ENCODE measurements at regions not wholly inside any gene's neighbourhood (a gene's known extent, or its start where the extent isn't known, plus 50 kb on each side); places are given as distances from the start of the nearest gene placed in this dataset.
A peak's percentile ranks its signal among the peaks of the same experiment; 100 is the strongest.

GRCh38 chr3:152156880-152157279 lies 111.8 kb upstream of the MBNL1 start:
- no peaks in the 10 kb centered on the region for H3K9me3 Mint-ChIP-seq
- no peak for DNase-seq
- no peaks in the 10 kb centered on the region for H3K36me3 Mint-ChIP-seq
- peaks cover 5% of the 10 kb centered on the region for H3K4me1 Mint-ChIP-seq
- no peaks in the 10 kb centered on the region for H3K27me3 Mint-ChIP-seq
- no peak overlapping the region for H3K27ac Mint-ChIP-seq
- H3K4me3 Mint-ChIP-seq = no peak overlapping the region

GRCh38 chr3:152157337-152157736 lies 111.4 kb upstream of the MBNL1 start:
- Mint-ChIP-seq H3K4me3 (no peak overlapping the region), H3K27ac (no peak overlapping the region), H3K36me3 (no peaks in the 10 kb centered on the region), H3K4me1 (peaks cover 5% of the 10 kb centered on the region), H3K9me3 (no peaks in the 10 kb centered on the region), H3K27me3 (no peaks in the 10 kb centered on the region)
- no peak for DNase-seq

GRCh38 chr3:152159328-152159727 lies 109.4 kb upstream of the MBNL1 start:
- H3K27me3 Mint-ChIP-seq = no peaks in the 10 kb centered on the region
- peaks cover 5% of the 10 kb centered on the region for H3K4me1 Mint-ChIP-seq
- H3K4me3 Mint-ChIP-seq = no peak overlapping the region
- peaks cover under 1% of the 10 kb centered on the region for H3K36me3 Mint-ChIP-seq
- H3K27ac Mint-ChIP-seq = no peak overlapping the region
- DNase-seq = no peak
- H3K9me3 Mint-ChIP-seq = no peaks in the 10 kb centered on the region

- no peak overlapping the region for H3K4me3 Mint-ChIP-seq
Measured at GRCh38 chr3:152160350-152161011, 108.2 kb upstream of the MBNL1 start.

GRCh38 chr3:152172460-152172859 lies 96.3 kb upstream of the MBNL1 start:
- no peak overlapping the region for H3K27ac Mint-ChIP-seq
- peaks cover 10% of the 10 kb centered on the region for H3K9me3 Mint-ChIP-seq

More at GRCh38 chr3:152160350-152161011, 108.2 kb upstream of the MBNL1 start:
- Mint-ChIP-seq H3K36me3 (peaks cover 6% of the 10 kb centered on the region), H3K9me3 (peaks cover 9% of the 10 kb centered on the region), H3K27me3 (no peaks in the 10 kb centered on the region), H3K27ac (no peak overlapping the region), H3K4me1 (peaks cover 3% of the 10 kb centered on the region)
- no peak for DNase-seq

GRCh38 chr3:152173627-152174026 lies 95.1 kb upstream of the MBNL1 start:
- Mint-ChIP-seq H3K27me3 (no peaks in the 10 kb centered on the region), H3K27ac (no peak overlapping the region), H3K4me1 (peaks cover 4% of the 10 kb centered on the region), H3K4me3 (no peak overlapping the region), H3K36me3 (peaks cover 4% of the 10 kb centered on the region), H3K9me3 (peaks cover 7% of the 10 kb centered on the region)
- no peak for DNase-seq

More at GRCh38 chr3:152172460-152172859, 96.3 kb upstream of the MBNL1 start:
- Mint-ChIP-seq H3K36me3 (peaks cover 4% of the 10 kb centered on the region), H3K4me3 (no peak overlapping the region), H3K4me1 (no peaks in the 10 kb centered on the region), H3K27me3 (no peaks in the 10 kb centered on the region)
- DNase-seq = no peak

GRCh38 chr3:152174876-152175527 lies 93.7 kb upstream of the MBNL1 start:
- Mint-ChIP-seq H3K4me1 (peaks cover 15% of the 10 kb centered on the region), H3K27ac (no peak overlapping the region), H3K36me3 (peaks cover 4% of the 10 kb centered on the region), H3K27me3 (no peaks in the 10 kb centered on the region), H3K9me3 (peaks cover 7% of the 10 kb centered on the region), H3K4me3 (no peak overlapping the region)
- no peak for DNase-seq

GRCh38 chr3:152175528-152175889 lies 93.2 kb upstream of the MBNL1 start:
- Mint-ChIP-seq H3K27me3 (no peaks in the 10 kb centered on the region), H3K4me3 (no peak overlapping the region), H3K36me3 (peaks cover 4% of the 10 kb centered on the region), H3K4me1 (peaks cover 18% of the 10 kb centered on the region), H3K27ac (no peak overlapping the region), H3K9me3 (peaks cover 7% of the 10 kb centered on the region)
- DNase-seq = no peak

- no peak for DNase-seq
- peaks cover 4% of the 10 kb centered on the region for H3K36me3 Mint-ChIP-seq
- H3K9me3 Mint-ChIP-seq = peaks cover 5% of the 10 kb centered on the region
- H3K4me3 Mint-ChIP-seq = no peak overlapping the region
- H3K27me3 Mint-ChIP-seq = no peaks in the 10 kb centered on the region
- H3K4me1 Mint-ChIP-seq = peaks cover 18% of the 10 kb centered on the region
- no peak overlapping the region for H3K27ac Mint-ChIP-seq
Measured at GRCh38 chr3:152176241-152176640, 92.5 kb upstream of the MBNL1 start.

GRCh38 chr3:152176998-152177397 lies 91.7 kb upstream of the MBNL1 start:
- Mint-ChIP-seq H3K36me3 (no peaks in the 10 kb centered on the region), H3K27ac (no peak overlapping the region), H3K4me3 (no peak overlapping the region), H3K9me3 (no peaks in the 10 kb centered on the region), H3K27me3 (no peaks in the 10 kb centered on the region), H3K4me1 (peaks cover 24% of the 10 kb centered on the region)
- DNase-seq = no peak

- H3K9me3 Mint-ChIP-seq = no peaks in the 10 kb centered on the region
- H3K36me3 Mint-ChIP-seq = no peaks in the 10 kb centered on the region
- no peaks in the 10 kb centered on the region for H3K27me3 Mint-ChIP-seq
- no peak overlapping the region for H3K4me3 Mint-ChIP-seq
- H3K27ac Mint-ChIP-seq = no peak overlapping the region
- peaks cover 28% of the 10 kb centered on the region for H3K4me1 Mint-ChIP-seq
- no peak for DNase-seq
Measured at GRCh38 chr3:152177757-152178156, 91.0 kb upstream of the MBNL1 start.

- Mint-ChIP-seq H3K9me3 (no peaks in the 10 kb centered on the region), H3K27me3 (no peaks in the 10 kb centered on the region), H3K4me1 (peaks cover 53% of the 10 kb centered on the region), H3K4me3 (no peak overlapping the region), H3K27ac (peak overlapping the region; percentile 57), H3K36me3 (no peaks in the 10 kb centered on the region)
- DNase-seq = peak; percentile 45
Measured at GRCh38 chr3:152183473-152183872, 85.3 kb upstream of the MBNL1 start.

- DNase-seq = no peak
- Mint-ChIP-seq H3K27me3 (no peaks in the 10 kb centered on the region), H3K27ac (no peak overlapping the region), H3K9me3 (no peaks in the 10 kb centered on the region), H3K4me1 (peaks cover 55% of the 10 kb centered on the region), H3K36me3 (no peaks in the 10 kb centered on the region), H3K4me3 (no peak overlapping the region)
Measured at GRCh38 chr3:152184971-152185686, 83.6 kb upstream of the MBNL1 start.

- H3K27me3 Mint-ChIP-seq = no peaks in the 10 kb centered on the region
- H3K27ac Mint-ChIP-seq = no peak overlapping the region
- no peak overlapping the region for H3K4me3 Mint-ChIP-seq
- peaks cover 60% of the 10 kb centered on the region for H3K4me1 Mint-ChIP-seq
- no peaks in the 10 kb centered on the region for H3K36me3 Mint-ChIP-seq
- no peak for DNase-seq
- H3K9me3 Mint-ChIP-seq = no peaks in the 10 kb centered on the region
Measured at GRCh38 chr3:152185891-152186630, 82.7 kb upstream of the MBNL1 start.

- H3K4me3 Mint-ChIP-seq = peak overlapping the region; percentile 18
- no peaks in the 10 kb centered on the region for H3K27me3 Mint-ChIP-seq
- peaks cover 5% of the 10 kb centered on the region for H3K9me3 Mint-ChIP-seq
- H3K36me3 Mint-ChIP-seq = peaks cover 3% of the 10 kb centered on the region
- peaks cover 65% of the 10 kb centered on the region for H3K4me1 Mint-ChIP-seq
- DNase-seq = no peak
- no peak overlapping the region for H3K27ac Mint-ChIP-seq
Measured at GRCh38 chr3:152190636-152191183, 78.0 kb upstream of the MBNL1 start.

All from activated naive CD8-positive, alpha-beta T cell treated with anti-CD3 and anti-CD28 coated beads for 36 hours (primary cell).